Stomach (tissue), 8 donors: ENCODE measurements at regions not wholly inside any gene's neighbourhood (a gene's known extent, or its start where the extent isn't known, plus 50 kb on each side); places are given as distances from the start of the nearest gene placed in this dataset.

ENCODE experiments used
- DNase-seq, 2 donors: peaks; one replicate each; pipeline versions ENCODE4 v3.0.0 to v3.0.0-alpha.2; 2013 to 2019
- H3K27ac ChIP-seq, 5 donors: fragments of 200-600 bp in 4 of 5; sonication (generic) in 4 of 5; one replicate each; pipeline ENCODE4 v1.5.1; 2013 to 2019; ENCODE audit warnings: mild to moderate bottlenecking in 1 of 5, moderate library complexity in 1 of 5
- H3K27me3 ChIP-seq, 3 donors: fragments of 200-600 bp; sonication (generic); one replicate each; pipeline ENCODE4 v1.5.1; 2017 to 2019; ENCODE audit warnings: mixed run types in 1 of 3
- H3K36me3 ChIP-seq, 4 donors: fragments of 200-600 bp; sonication (generic); 1 replicate in 3 of 4; 2 replicates in 1 of 4; pipeline ENCODE4 v1.5.1; 2016 to 2019
- H3K4me1 ChIP-seq, 4 donors: fragments of 200-600 bp; sonication (generic); one replicate each; pipeline ENCODE4 v1.5.1; 2016 to 2019
- H3K4me3 ChIP-seq, 4 donors: fragments of 200-600 bp; sonication (generic) in 3 of 4; one replicate each; pipeline ENCODE4 v1.5.1; 2016 to 2019; ENCODE audit warnings: mild to moderate bottlenecking in 1 of 4
- H3K9me3 ChIP-seq, 4 donors: fragments of 200-600 bp; sonication (generic); one replicate each; pipeline ENCODE4 v1.5.1; 2016 to 2019
- CTCF ChIP-seq, 7 experiments: fragments of 450-650 bp in 4 of 7; fragments of 200-600 bp in 3 of 7; sonication (generic) in 3 of 7; IDR thresholded peaks; one replicate each; pipeline ENCODE4 v1.5.1; 2016 to 2019; ENCODE audit warnings: antibody characterized with exemption in 7 of 7, control low read depth in 2 of 7, mild to moderate bottlenecking in 1 of 7
- EP300 ChIP-seq: sonication (generic); formaldehyde crosslinking; IDR thresholded peaks from one replicate; pipeline ENCODE4 v1.6.1; 2017; ENCODE audit warnings: antibody characterized with exemption
- POLR2A ChIP-seq, 4 donors: fragments of 450-650 bp; IDR thresholded peaks; one replicate each; pipeline ENCODE4 v1.6.1; 2016; ENCODE audit warnings: antibody characterized with exemption in 4 of 4, control low read depth in 2 of 4, mild to moderate bottlenecking in 1 of 4, moderate library complexity in 1 of 4
- POLR2AphosphoS5 ChIP-seq, 3 donors: sonication (generic); formaldehyde crosslinking; IDR thresholded peaks; one replicate each; pipeline ENCODE4 v1.6.1; 2016; ENCODE audit warnings: antibody characterized with exemption in 3 of 3
- WGBS, 5 donors: extraction: QIAGEN DNeasy Blood & Tissue Kit in 3 of 5; methylation state at CpG; one replicate each; pipeline versions ENCODE4 v1.1.5 to v1.1.7; 2013 to 2018; 5-methylcytosine and 5-hydroxymethylcytosine counted together
- intact Hi-C: fragments of 100-400 bp; cut with DNase I; formaldehyde crosslinking; loops from one replicate; pipeline ENCODE4 v1.15.1; 2023; ENCODE audit warnings: low total_unique reads
- donor health status: healthy with polysubstance abuse.
- donor health status: Bipolar disorder and iron deficiency.
- donor health status: healthy.

GRCh38 chrY:8994001-8994400, 343.3 kb upstream of the TSPY4 start:
- no peaks in the 10 kb centered on the region for H3K9me3 ChIP-seq
- WGBS, 5 donors: 61 to 78% (median 73%) methylated on average over 2 of the region's 2 CpGs; no CpG with 5 or more reads in 2 of the 5 donors
- H3K4me3 ChIP-seq: no peak overlapping the region
- no peak for DNase-seq
- intact Hi-C loops: no loop called here
- TF ChIP-seq POLR2A (IDR thresholded peaks at IDR 0.05) (no peak), POLR2AphosphoS5 (IDR thresholded peaks at IDR 0.05) (peak in 1 of 3 donors; percentile 54)
- H3K27ac ChIP-seq: no peak overlapping the region
- H3K4me1 ChIP-seq: no peaks in the 10 kb centered on the region
- H3K27me3 ChIP-seq: no peaks in the 10 kb centered on the region
- no peaks in the 10 kb centered on the region for H3K36me3 ChIP-seq

GRCh38 chrY:9001231-9001630, 336.0 kb upstream of the TSPY4 start:
- no peaks in the 10 kb centered on the region for H3K36me3 ChIP-seq
- TF ChIP-seq POLR2A (IDR thresholded peaks at IDR 0.05) (no peak), EP300 (no peak), POLR2AphosphoS5 (IDR thresholded peaks at IDR 0.05) (no peak), CTCF (IDR thresholded peaks at IDR 0.05) (no peak)
- 28 to 54% methylated on average over 4 of the region's 4 CpGs; no CpG with 5 or more reads in 3 of the 5 donors for WGBS, 5 donors
- H3K4me3 ChIP-seq: no peak overlapping the region
- no peaks in the 10 kb centered on the region for H3K4me1 ChIP-seq
- H3K27me3 ChIP-seq: no peaks in the 10 kb centered on the region
- H3K9me3 ChIP-seq: no peaks in the 10 kb centered on the region
- no peak overlapping the region for H3K27ac ChIP-seq
- no peak for DNase-seq
- intact Hi-C loops: no loop called here

GRCh38 chrY:9003739-9004138, 333.5 kb upstream of the TSPY4 start:
- intact Hi-C loops: no loop called here
- Histone ChIP-seq H3K4me1 (no peaks in the 10 kb centered on the region), H3K27ac (no peak overlapping the region), H3K36me3 (no peaks in the 10 kb centered on the region), H3K4me3 (no peak overlapping the region), H3K9me3 (no peaks in the 10 kb centered on the region), H3K27me3 (no peaks in the 10 kb centered on the region)
- whole genome bisulfite sequencing, 5 donors: 61 to 76% (median 64%) methylated on average over 2 of the region's 2 CpGs; no CpG with 5 or more reads in 2 of the 5 donors
- TF ChIP-seq CTCF (IDR thresholded peaks at IDR 0.05): no peak
- no peak for TF ChIP-seq POLR2A (IDR thresholded peaks at IDR 0.05)
- TF ChIP-seq POLR2AphosphoS5 (IDR thresholded peaks at IDR 0.05): peak in 1 of 3 donors; percentile 32
- no peak for DNase-seq

- no peaks in the 10 kb centered on the region for H3K36me3 ChIP-seq
- TF ChIP-seq CTCF (IDR thresholded peaks at IDR 0.05) (no peak), POLR2A (IDR thresholded peaks at IDR 0.05) (no peak), EP300 (no peak), POLR2AphosphoS5 (IDR thresholded peaks at IDR 0.05) (no peak)
- intact Hi-C loops: no loop called here
- no peaks in the 10 kb centered on the region for H3K9me3 ChIP-seq
- no peaks in the 10 kb centered on the region for H3K4me1 ChIP-seq
- H3K27me3 ChIP-seq: no peaks in the 10 kb centered on the region
- DNase-seq: no peak
- no peak overlapping the region for H3K27ac ChIP-seq
- WGBS, 5 donors: 67 to 95% (median 81%) methylated on average over 3 of the region's 3 CpGs; no CpG with 5 or more reads in 2 of the 5 donors
- no peak overlapping the region for H3K4me3 ChIP-seq
These were observed 328.6 kb upstream of the TSPY4 start for GRCh38 chrY:9008648-9009047.

- Histone ChIP-seq H3K4me1 (no peaks in the 10 kb centered on the region), H3K27me3 (no peaks in the 10 kb centered on the region), H3K27ac (no peak overlapping the region), H3K9me3 (no peaks in the 10 kb centered on the region), H3K36me3 (no peaks in the 10 kb centered on the region), H3K4me3 (no peak overlapping the region)
- TF ChIP-seq EP300 (no peak), POLR2AphosphoS5 (IDR thresholded peaks at IDR 0.05) (no peak)
- 7 to 50% (median 41%) methylated on average over 1 of the region's 1 CpG; no CpG with 5 or more reads in 2 of the 5 donors for WGBS, 5 donors
- intact Hi-C loops: no loop called here
- no peak for DNase-seq
These were observed 320.3 kb upstream of the TSPY4 start for GRCh38 chrY:9016916-9017315.
